SJCRH30 (cell line): ENCODE measurements at regions not wholly inside any gene's neighbourhood (a gene's known extent, or its start where the extent isn't known, plus 50 kb on each side); places are given as distances from the start of the nearest gene placed in this dataset.
"Not testable (repeated sequence)": the region's sequence is repeated elsewhere in the genome, so short reads cannot be mapped to it uniquely, and the experiment has no call there.

Experiments
- DNase-seq, 2 experiments: peaks; one replicate each; pipeline ENCODE4 v3.0.0-alpha.2; 2015 to 2020
- H3K27ac ChIP-seq: fragments of 250-450 bp; sonication (Bioruptor Pico); 2 replicates; pipeline ENCODE4 v1.5.1; 2020; ENCODE audit warnings: mild to moderate bottlenecking, moderate library complexity
- H3K27me3 ChIP-seq: fragments of 250-450 bp; sonication (Bioruptor Pico); 2 replicates; pipeline ENCODE4 v1.5.1; 2020; ENCODE audit warnings: mild to moderate bottlenecking, moderate library complexity
- H3K36me3 ChIP-seq: fragments of 250-450 bp; sonication (Bioruptor Pico); 2 replicates; pipeline ENCODE4 v1.5.1; 2020; ENCODE audit warnings: mild to moderate bottlenecking, moderate library complexity
- H3K4me1 ChIP-seq: fragments of 250-450 bp; sonication (Bioruptor Pico); 2 replicates; pipeline ENCODE4 v1.5.1; 2020; ENCODE audit warnings: mild to moderate bottlenecking, moderate library complexity
- H3K4me3 ChIP-seq: fragments of 250-450 bp; sonication (Bioruptor Pico); 2 replicates; pipeline ENCODE4 v1.5.1; 2020; ENCODE audit warnings: mild to moderate bottlenecking, moderate library complexity
- H3K9me3 ChIP-seq: fragments of 250-450 bp; sonication (Bioruptor Pico); replicated peaks from 2 replicates; pipeline ENCODE4 v1.5.1; 2020; ENCODE audit warnings: mild to moderate bottlenecking, moderate library complexity

DNA sequence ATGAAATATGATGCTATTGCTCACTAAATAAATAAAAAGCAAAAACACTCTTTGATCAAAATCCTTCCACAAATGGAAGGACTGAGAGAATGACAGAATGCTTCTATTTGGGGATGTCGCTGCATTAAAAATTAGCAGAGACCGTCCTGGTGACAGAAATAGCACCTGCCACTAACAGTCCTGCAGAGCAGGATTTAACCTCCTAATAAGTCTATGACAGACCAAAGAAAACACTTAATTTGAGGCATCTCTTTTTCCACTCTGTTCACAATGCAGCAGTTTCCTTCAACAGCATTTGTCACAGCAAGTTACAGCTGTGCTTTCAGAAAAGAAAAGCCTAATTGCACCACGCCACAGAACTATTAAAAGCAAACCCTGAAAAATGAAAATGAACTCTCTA, 140.6 kb upstream of the BEND6 start:
- no peaks in the 10 kb centered on the region for H3K36me3 ChIP-seq
- peak overlapping the region; percentile 22; the same call in 1 of the 2 replicates for H3K27ac ChIP-seq
- H3K4me1 ChIP-seq, result peaks cover 9% of the 10 kb centered on the region
- no peaks in the 10 kb centered on the region for H3K27me3 ChIP-seq
- H3K4me3 ChIP-seq, result no peak overlapping the region
- no peaks in the 10 kb centered on the region for H3K9me3 ChIP-seq
- peak; percentile 6 to 51 for DNase-seq

DNA sequence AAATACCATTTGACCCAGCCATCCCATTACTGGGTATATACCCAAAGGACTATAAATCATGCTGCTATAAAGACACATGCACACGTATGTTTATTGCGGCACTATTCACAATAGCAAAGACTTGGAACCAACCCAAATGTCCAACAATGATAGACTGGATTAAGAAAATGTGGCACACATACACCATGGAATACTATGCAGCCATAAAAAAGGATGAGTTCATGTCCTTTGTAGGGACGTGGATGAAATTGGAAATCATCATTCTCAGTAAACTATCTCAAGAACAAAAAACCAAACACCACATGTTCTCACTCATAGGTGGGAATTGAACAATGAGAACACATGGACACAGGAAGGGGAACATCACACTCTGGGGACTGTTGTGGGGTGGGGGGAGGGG, 142.1 kb upstream of the BEND6 start:
- H3K4me3 ChIP-seq, H3K27ac ChIP-seq, H3K36me3 ChIP-seq, DNase-seq, H3K27me3 ChIP-seq, H3K9me3 ChIP-seq: not testable (repeated sequence)
- peaks cover 23% of the 10 kb centered on the region for H3K4me1 ChIP-seq

DNA sequence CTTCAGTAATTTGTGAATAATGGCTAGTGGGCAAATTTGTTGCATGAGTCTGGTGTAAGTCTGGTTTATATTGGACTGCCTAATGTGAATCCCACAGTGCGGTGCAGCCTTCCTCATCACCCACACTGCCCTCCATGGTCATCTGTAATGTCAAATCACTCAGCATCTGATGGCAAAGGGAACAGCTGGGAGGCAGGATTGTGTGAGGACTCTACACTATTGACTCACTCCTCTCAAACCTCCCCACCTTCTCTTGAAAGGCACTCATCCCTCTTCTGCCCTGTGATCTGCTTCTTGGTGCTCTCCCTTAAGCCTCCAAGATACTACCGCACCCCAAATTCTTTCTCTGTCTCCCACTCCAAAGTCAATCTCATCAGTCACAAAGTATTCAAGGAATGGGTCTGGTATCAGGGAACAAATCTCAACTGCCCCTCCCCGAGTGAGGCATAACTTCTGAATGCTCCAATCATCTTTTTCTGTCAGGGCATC, 146.0 kb upstream of the BEND6 start:
- H3K27ac ChIP-seq, result peak overlapping the region; percentile 29
- no peaks in the 10 kb centered on the region for H3K9me3 ChIP-seq
- no peaks in the 10 kb centered on the region for H3K36me3 ChIP-seq
- H3K4me3 ChIP-seq, result no peak overlapping the region
- no peaks in the 10 kb centered on the region for H3K27me3 ChIP-seq
- peaks cover 44% of the 10 kb centered on the region for H3K4me1 ChIP-seq
- peak; percentile 74 to 82 for DNase-seq

DNA sequence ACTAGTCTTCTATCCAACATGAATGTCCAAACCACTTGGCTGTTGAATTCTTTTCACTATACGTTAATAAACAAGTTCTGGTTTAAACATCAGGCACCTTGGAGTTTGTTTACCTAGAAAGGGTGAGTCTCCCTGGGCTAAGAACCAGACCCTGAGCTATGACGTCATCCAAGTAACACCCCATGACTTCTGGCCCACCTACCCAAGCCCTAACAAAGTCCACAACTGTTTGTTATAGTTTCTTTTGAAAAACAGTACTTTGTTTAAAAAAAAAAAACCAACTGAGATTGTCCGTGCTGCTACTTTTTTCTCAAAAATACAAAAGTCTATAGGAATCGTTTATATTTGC, 146.9 kb upstream of the BEND6 start:
- H3K27ac ChIP-seq, result peak overlapping the region; percentile 29
- H3K4me1 ChIP-seq, result peaks cover 51% of the 10 kb centered on the region
- no peaks in the 10 kb centered on the region for H3K36me3 ChIP-seq
- no peak for DNase-seq
- no peaks in the 10 kb centered on the region for H3K27me3 ChIP-seq
- no peaks in the 10 kb centered on the region for H3K9me3 ChIP-seq
- no peak overlapping the region for H3K4me3 ChIP-seq

DNA sequence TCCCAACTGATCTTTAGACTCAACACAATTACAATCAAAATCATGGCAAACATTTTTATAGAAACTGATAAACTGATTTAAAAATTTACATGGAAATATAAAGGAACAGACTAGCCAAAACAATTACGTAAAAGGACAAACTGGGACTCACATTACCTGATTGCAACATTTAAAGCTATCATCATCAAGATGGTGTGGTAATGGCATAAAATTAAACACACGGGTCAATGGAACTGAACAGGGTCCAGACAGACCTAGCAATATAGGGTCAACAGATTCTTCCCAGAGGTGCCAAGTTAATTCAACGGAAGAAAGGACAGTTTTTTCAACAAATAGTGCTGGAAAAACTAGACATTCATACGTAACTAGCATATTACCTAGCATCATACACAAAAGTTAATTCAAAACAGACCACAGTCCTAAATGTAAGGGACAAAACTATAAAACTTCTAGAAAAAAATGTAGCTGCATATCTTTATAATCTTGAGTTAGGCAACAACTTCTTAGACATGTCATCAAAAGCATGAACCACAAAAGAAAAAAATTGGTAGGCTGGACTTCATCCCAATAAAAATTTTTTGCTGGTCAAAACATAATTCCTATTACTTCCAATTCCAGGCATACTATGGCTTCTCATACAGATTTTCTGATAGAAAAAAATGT, 147.4 kb upstream of the BEND6 start:
- H3K4me1 ChIP-seq, result peaks cover 56% of the 10 kb centered on the region
- no peaks in the 10 kb centered on the region for H3K36me3 ChIP-seq
- H3K27me3 ChIP-seq, result no peaks in the 10 kb centered on the region
- DNase-seq, result no peak
- H3K4me3 ChIP-seq, result no peak overlapping the region
- no peak overlapping the region for H3K27ac ChIP-seq
- no peaks in the 10 kb centered on the region for H3K9me3 ChIP-seq

DNA sequence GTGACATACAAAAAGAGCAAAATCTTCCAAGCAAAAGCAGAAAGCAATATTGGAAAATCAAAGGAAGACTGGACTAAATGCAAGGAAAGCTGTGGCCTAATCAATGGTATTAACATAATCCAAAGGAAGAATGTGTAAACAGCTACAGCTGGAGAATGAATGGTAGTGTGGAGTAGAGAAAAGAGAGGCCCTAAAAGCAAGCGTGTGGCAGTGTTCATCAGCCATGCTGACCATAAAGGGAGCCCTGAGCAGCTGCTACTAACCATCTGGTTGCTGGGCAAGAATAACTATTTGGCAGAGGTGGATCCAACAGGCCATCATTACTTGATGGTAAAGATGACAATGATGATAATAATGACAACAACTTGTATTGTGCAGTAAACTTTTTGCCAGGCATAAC, 148.5 kb upstream of the BEND6 start:
- DNase-seq, result peak; percentile 64 to 77
- Histone ChIP-seq H3K4me3 (no peak overlapping the region), H3K36me3 (no peaks in the 10 kb centered on the region), H3K27ac (no peak overlapping the region), H3K9me3 (no peaks in the 10 kb centered on the region), H3K4me1 (peaks cover 62% of the 10 kb centered on the region), H3K27me3 (no peaks in the 10 kb centered on the region)

DNA sequence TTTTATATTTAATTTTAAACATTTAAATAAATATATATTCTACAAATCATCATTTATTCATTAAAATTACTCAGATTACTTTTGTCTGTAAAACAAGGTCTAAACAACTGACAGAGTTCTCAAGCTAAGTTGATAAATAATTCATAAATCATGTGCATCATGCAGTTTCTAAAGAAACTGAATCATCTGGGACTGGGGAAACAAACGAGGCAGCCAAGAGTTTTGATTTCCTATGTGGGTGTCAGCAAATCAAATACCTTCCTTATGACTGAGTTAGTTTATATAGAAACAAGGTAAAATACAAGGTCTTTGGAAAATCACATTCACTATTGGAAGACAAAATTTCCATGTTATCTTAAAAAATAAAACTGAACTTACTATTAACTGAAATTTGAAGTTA, 149.9 kb upstream of the BEND6 start:
- H3K27ac ChIP-seq, result no peak overlapping the region
- H3K27me3 ChIP-seq, result no peaks in the 10 kb centered on the region
- H3K36me3 ChIP-seq, result no peaks in the 10 kb centered on the region
- peaks cover 62% of the 10 kb centered on the region for H3K4me1 ChIP-seq
- DNase-seq, result no peak
- no peaks in the 10 kb centered on the region for H3K9me3 ChIP-seq
- no peak overlapping the region for H3K4me3 ChIP-seq

DNA sequence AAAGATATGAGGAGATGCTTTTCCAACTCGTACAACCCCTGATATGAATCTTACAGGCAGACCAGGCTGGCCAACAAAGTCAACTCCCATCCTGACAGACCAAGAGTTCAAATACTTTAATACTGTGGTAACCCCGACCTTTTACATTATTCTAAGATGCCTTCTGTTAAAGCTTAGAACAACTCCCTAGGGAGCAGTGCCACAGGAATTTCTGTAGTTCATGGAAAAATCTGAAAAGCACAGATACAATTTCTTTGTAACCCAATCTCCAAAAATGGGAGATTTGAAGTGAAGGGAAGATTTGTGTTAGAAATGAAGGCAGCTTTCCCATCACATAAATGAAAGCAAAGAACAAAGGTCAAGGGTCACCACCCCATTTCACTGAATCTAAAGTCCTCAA, 151.3 kb upstream of the BEND6 start:
- Histone ChIP-seq H3K36me3 (no peaks in the 10 kb centered on the region), H3K9me3 (no peaks in the 10 kb centered on the region), H3K4me3 (no peak overlapping the region), H3K4me1 (peaks cover 53% of the 10 kb centered on the region), H3K27ac (peak overlapping the region; percentile 37), H3K27me3 (no peaks in the 10 kb centered on the region)
- DNase-seq, result peak; percentile 53 to 76

DNA sequence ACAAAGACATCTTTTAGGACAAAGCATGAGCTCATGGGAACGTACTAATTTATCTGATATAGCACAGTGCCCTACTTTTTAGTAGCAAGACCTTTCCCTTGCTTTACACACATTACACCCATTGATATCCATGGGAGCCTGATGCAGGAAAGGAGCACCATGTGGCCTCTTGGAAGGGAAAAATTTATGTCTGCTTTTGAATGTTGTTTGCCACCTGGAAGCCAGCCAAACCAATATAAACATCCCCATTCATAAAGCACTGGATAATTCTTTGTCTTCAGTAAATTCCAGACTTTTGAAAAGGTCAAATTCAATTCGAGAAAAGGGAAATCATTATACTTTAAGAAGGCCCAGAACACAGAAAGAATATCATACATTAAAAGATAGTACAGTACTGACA, 152.3 kb upstream of the BEND6 start:
- peak; percentile 47 to 73 for DNase-seq
- Histone ChIP-seq H3K27me3 (no peaks in the 10 kb centered on the region), H3K4me3 (no peak overlapping the region), H3K27ac (peak overlapping the region; percentile 37), H3K4me1 (peaks cover 43% of the 10 kb centered on the region), H3K36me3 (no peaks in the 10 kb centered on the region), H3K9me3 (no peaks in the 10 kb centered on the region)

DNA sequence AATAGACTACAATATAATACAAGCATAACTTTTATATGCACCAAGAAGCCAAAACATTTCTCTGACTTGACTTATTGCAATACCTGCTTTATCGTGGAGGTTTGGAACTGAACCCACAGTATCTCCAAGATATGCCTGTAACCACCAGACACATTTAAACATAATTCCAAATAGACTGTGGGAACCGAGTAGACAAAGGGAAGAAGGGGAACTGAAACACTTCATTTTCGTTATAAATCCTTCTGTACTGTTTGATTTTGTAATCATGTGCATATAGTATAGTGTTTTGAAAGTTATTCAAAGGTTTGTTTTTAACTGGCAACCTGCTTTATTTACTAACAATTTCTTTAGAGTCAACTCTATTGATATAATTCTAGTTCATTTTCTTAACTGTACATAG, 154.9 kb upstream of the BEND6 start:
- no peak overlapping the region for H3K4me3 ChIP-seq
- no peaks in the 10 kb centered on the region for H3K9me3 ChIP-seq
- peaks cover 29% of the 10 kb centered on the region for H3K4me1 ChIP-seq
- no peak overlapping the region for H3K27ac ChIP-seq
- no peaks in the 10 kb centered on the region for H3K36me3 ChIP-seq
- H3K27me3 ChIP-seq, result no peaks in the 10 kb centered on the region
- DNase-seq, result no peak

DNA sequence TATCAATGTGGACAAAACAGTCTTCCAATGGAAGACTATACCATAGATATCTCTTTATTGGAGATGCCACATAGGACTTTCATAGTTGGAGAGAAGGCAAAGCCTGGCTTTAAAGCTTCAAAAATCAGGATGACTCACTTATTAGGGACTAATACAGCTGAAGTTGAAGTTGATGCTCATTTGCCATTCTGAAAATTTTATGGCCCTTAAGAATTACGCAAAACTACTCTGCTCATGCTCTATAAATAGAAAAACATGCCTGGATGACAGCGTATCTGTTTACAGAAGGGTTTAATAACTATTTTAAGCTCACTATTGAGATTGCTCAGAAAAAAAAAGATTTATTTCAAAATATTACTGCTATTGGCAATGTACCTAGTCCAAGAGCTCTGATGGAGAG, 155.5 kb upstream of the DST start:
- Histone ChIP-seq H3K27me3 (no peaks in the 10 kb centered on the region), H3K36me3 (no peaks in the 10 kb centered on the region), H3K4me1 (peaks cover 13% of the 10 kb centered on the region), H3K4me3 (no peak overlapping the region), H3K27ac (no peak overlapping the region), H3K9me3 (no peaks in the 10 kb centered on the region)
- DNase-seq, result no peak

DNA sequence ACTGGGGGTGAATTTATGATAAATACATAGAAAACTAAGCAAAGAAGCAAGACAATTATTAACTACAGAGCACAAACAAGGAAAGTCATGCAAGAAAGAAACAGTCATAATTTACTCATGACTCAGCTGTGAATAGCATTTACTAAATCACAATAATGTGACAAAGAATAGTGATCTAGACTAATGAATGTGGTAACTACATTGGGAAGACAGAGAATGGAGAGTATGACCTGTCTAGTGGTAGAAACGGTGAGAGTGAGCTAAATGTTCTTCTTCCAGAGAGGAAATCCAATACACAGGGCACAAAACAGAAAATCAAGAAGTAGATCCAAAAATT, 153.5 kb upstream of the DST start:
- H3K27ac ChIP-seq, result no peak overlapping the region
- H3K27me3 ChIP-seq, result no peaks in the 10 kb centered on the region
- H3K9me3 ChIP-seq, result no peaks in the 10 kb centered on the region
- H3K4me3 ChIP-seq, result no peak overlapping the region
- no peaks in the 10 kb centered on the region for H3K36me3 ChIP-seq
- DNase-seq, result no peak
- no peaks in the 10 kb centered on the region for H3K4me1 ChIP-seq

DNA sequence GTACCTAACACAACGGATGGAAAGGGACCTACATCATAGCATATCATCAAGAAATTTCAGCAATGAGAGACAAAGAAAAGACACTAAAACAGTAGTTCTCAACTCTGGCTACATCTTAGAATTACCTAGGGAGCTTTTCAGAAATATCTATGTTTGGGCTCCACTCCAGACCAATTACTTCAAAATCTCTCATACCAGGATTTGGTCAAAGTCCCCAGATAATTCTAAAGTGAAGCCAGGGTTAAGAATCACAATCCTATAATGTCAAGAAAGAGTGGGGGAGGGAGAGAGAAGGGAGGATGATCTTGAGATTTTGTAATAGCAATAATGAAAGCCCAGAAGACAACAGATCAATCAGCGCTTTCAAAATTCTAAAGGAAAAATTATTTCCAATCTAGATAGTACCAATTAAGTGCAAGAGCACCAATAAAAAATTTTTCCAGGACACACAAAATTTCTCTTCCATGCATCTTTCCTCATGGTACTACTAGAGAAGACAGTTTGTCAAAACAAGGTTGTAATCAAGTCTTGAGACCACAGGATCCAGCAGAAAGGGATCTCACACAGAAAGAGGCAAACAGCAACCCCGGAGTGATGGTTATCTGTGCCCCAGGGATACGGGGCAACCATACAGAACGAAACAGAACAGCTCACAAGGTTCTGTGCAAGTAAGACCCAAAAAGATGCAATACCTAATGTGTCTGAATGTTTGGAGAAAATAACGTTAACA, 152.9 kb upstream of the DST start:
- Histone ChIP-seq H3K27ac (no peak overlapping the region), H3K4me3 (no peak overlapping the region), H3K9me3 (no peaks in the 10 kb centered on the region), H3K4me1 (no peaks in the 10 kb centered on the region), H3K27me3 (no peaks in the 10 kb centered on the region), H3K36me3 (no peaks in the 10 kb centered on the region)
- no peak for DNase-seq

DNA sequence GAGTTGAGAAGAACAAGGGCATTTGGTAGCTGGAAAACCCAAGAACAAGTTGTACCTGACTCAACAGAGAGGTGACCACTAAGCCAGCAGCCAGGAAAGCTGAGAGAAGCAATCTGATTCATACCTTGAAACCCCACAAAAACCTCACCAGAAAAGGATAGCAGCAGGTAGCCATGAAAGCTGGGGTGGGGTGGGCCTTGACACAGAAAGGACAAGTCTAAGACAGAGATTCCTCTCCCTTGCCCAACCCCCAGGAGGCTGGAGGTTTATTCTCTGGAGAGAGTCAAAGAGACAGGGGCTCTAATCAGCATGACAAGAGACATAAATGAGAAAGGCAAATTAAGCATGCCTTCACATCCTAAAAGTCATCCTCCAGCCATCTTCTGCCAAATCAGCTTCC, 151.7 kb upstream of the DST start:
- no peak for DNase-seq
- no peak overlapping the region for H3K4me3 ChIP-seq
- no peaks in the 10 kb centered on the region for H3K36me3 ChIP-seq
- H3K9me3 ChIP-seq, result no peaks in the 10 kb centered on the region
- no peaks in the 10 kb centered on the region for H3K4me1 ChIP-seq
- H3K27ac ChIP-seq, result no peak overlapping the region
- no peaks in the 10 kb centered on the region for H3K27me3 ChIP-seq

DNA sequence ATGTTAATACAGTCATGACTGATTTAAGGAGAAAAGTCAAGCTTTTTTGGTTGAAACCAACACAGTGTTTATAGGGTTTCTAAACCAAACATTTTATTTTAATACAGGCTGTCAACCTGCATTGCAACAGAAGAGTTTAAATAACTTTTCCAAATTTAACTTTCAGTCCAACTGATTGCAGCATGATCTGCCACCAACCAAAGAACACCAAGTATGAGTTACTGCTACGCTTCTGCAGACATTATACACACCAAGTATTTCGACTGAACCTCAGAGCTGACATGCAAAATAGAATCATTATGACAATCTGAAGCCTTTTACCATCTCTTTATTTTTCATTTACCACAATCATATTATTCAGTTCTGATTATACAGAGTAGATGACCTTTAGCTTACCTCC, 151.2 kb upstream of the DST start:
- Histone ChIP-seq H3K9me3 (no peaks in the 10 kb centered on the region), H3K4me3 (no peak overlapping the region), H3K27ac (no peak overlapping the region), H3K4me1 (no peaks in the 10 kb centered on the region), H3K36me3 (no peaks in the 10 kb centered on the region), H3K27me3 (no peaks in the 10 kb centered on the region)
- DNase-seq, result no peak

DNA sequence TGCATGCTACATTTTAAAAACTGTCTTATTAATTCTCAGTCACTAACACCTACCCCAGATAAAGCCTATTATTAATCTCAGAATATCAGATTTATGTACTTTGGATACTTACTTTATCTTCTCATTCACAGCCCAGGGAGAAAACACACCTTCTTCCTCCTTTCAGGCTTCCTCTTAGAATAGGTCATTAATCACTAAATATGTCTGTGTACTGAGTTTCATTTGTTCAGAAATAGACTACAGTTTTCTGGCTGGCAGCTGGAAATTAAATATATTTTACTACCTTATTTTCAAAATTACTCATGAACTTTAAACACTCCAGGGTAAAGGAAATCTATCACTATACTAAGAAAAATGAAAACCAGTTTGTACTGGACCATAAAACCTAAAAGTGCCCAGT, 147.7 kb upstream of the DST start:
- no peaks in the 10 kb centered on the region for H3K4me1 ChIP-seq
- no peaks in the 10 kb centered on the region for H3K27me3 ChIP-seq
- no peaks in the 10 kb centered on the region for H3K9me3 ChIP-seq
- H3K36me3 ChIP-seq, result no peaks in the 10 kb centered on the region
- H3K27ac ChIP-seq, result no peak overlapping the region
- H3K4me3 ChIP-seq, result no peak overlapping the region
- DNase-seq, result no peak
